ENCODE measurements at regions not wholly inside any gene's neighbourhood (a gene's known extent, or its start where the extent isn't known, plus 50 kb on each side); places are given as distances from the start of the nearest gene placed in this dataset.

- no peak for DNase-seq
These were observed 99.7 kb upstream of the NCKAP5 start for GRCh38 chr2:133667968-133668367.

DNA sequence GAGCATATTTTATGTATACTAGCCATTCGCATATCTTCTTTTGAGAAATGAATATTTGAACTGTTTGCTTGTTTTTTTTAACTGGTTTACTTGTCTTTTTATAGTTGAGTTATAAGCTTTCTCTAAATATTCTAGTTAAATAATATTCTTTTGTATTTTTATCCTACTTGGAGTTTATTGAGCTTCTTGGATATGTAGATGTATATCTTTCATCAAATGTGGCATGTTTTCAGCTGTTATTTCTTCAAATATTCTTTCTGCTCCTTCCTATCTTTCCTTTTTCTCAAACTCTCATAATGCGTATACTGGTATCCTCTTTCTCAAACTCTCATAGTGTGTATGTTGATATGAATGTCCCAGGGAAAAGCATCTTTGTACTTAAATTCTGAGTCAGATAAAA is 100.3 kb upstream of the NCKAP5 start:
- DNase-seq, result no peak

DNA sequence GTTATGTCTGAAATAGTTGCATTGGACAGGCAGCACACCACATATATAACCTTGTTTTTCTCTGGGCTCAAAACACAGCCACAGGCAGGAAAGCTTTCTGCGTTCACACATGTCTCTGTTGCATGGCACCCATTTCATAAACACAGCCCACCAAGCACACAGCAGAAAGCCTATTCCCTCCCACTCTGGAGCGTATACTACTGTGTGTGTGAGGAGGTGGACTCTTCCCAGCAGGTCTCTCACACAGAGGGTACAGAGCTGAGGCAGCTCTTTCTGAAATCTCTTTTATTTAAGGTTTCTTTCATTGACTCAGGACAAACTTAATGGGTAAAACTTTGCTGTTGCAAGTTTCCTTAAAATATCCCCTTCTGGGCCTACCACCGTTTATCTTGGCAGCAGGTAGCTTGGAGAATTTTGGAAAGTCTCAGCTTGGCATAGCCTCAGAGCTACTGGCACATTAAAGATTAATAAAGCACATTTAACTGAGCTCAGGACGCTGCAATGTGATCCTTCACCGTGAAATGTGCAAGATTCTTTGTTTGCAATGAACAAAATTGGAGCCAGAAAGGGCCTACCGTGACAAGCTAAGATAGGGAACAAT is 105.1 kb upstream of the NCKAP5 start:
- DNase-seq, result no peak

DNA sequence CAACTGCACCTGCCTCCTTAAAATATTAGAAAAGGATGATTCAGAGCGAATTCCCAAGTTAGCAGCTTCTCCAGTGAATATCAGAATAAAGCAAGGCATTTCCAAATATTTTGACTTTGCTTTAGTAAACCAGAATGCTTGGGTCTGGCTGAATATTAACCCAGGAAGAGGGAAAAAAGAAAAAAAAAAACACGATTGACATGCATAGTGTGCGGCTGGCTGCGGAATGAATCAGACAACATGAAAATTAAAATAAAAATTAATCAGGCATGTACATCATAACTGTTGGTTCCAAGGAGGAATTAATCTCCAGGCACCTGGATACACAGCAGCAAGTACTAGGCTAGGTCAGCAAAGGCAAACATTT is 105.8 kb upstream of the NCKAP5 start:
- DNase-seq, result no peak

DNA sequence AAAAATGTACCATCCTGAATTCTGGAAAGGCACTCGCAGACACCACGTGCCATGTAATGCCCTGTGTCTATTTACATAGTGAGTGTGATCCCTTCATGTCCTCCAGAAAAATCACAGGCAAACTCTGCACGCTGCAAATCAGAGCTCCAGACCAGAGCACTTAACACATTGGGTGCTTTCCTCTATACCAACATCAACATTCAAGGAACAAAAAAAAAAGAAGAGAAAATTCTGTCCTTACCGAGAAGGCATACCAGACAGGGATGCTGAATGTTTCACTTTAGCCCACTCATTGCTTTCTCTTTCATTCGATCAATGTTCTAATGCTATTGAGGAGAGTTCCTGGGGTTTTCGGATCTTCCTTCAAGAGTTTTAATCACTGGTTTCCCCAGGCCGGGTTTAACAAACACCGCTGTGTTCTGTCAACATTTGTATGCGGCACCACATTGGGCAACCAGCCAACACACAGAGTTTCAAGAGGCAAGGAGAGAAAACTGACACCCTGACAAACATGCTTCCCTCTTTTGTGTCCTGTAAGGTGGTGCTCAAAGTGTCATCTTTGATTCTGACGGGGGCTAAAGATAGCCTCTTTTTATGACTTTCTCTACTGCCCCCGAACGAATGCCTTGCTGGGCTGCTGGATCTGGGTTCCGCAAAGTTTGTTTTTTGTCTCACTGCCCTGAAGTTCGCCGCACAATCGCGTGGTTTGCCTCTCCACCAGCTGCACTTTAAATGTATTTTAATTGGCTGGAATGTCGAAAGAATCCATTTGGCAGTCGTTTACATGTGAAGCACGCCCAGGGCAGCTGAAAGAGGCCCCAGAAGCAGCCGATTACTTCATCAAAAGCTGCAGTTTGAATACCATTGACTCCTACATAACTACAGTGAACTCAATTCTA is 106.4 kb upstream of the NCKAP5 start:
- no peak for DNase-seq

DNA sequence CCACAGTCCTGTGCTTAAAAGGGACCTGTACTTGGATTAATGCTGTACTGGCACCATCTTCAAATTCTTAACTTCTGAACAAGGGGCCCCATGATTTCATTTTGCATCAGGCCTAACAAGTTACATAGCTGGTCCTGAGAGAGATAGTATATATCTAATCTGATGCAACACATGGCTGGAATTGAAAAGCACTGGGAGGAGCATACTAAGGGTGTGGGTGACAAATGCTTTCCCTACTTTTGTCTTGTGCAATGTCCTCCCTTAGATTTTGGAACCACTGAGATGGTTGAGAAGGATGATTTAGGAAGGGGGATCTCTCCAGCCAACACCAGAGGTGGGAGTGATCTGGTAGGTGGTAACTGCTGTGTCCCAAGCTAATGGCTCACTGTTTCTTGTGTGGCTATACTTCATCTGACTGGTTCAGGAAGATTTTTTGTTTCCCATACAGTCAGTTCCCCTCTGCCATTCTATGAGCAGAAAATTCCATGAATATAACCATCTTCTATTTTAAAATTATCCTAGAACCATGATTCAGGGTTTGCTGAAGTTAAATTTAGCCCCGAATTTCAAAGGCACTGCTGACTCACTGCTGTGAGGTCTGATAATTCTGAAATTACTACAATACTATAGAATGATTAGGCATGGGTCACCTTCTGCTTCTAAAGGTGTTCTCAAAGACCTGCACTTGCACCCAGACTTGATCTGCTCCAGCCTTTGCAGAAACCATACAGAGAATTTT is 108.3 kb upstream of the NCKAP5 start:
- DNase-seq, result no peak

DNA sequence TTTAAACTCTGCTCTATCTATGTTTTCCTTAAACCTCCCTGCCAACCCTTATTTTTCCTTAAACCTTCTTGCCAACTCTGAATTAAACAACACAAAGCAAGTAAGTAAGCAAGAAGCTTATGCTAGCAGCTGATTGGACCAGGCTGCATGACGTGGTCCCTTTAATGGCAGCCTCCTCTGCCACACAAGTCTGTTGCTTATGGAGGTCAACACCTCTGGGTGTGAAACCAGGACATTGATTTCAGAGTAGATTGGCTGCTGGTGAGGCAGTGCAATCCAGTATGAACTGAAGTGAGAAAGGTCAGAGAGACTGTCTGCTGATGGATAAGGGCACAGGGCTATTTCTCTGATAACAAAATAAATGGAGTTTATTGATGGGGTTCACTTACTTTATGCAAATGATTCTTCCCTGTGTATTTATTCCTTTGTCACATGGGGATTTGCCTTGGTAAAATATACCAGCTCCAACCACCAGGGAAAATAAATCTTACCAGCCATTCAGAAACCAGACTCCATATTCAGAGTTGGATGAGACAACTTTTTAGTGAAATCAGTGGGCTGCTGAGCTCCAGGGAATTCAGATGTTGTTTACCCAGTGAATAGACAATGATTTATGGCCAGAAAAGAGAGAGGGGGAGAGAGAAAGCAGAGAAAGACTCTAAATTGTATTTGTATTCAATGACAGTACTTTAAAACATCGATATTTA is 112.2 kb upstream of the NCKAP5 start:
- no peak for DNase-seq

DNA sequence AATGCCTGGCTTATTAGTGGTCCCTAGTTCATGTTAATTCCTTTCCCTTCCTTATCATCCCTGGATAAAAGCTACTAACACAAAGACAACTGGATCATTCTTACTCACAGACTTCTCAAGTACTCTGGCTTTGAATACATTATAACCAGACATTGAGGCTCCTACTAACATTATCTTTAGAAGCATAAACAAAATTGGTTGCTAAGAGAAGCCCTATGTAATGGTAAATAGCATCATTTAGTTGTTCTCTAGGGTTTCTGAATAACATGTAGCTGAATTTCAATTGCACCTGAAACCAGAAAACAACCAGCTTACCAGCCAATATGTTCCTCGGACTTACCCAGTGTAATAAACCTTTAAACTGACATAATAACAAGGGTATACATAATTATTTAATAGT is 114.1 kb upstream of the NCKAP5 start:
- no peak for DNase-seq

- no peak for DNase-seq
These were observed 114.6 kb upstream of the NCKAP5 start for GRCh38 chr2:133682906-133683305.

GRCh38 chr2:133685636-133686215 is 117.5 kb upstream of the NCKAP5 start:
- no peak for DNase-seq

DNA sequence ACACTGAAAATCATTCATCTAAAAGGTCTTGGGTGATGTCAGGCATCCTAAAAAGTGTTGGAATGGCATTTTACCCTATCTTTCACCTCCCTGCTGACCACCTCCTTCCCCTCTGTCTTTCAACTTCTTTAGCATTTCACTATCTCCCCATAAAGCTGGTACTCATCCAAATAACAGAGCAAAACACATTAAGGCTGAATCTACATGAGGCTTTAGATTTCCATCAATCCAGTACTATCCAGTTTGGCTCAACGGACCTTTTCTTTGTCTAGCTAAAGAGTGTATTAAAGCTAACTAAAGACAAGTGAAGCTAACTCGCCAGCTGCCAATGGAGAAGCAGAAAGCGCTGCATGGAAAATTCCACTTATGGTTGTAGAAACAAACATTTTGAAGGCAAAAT is 122.5 kb upstream of the NCKAP5 start:
- DNase-seq, result no peak

- no peak for DNase-seq
These were observed 123.1 kb upstream of the NCKAP5 start for GRCh38 chr2:133691336-133691735.

DNA sequence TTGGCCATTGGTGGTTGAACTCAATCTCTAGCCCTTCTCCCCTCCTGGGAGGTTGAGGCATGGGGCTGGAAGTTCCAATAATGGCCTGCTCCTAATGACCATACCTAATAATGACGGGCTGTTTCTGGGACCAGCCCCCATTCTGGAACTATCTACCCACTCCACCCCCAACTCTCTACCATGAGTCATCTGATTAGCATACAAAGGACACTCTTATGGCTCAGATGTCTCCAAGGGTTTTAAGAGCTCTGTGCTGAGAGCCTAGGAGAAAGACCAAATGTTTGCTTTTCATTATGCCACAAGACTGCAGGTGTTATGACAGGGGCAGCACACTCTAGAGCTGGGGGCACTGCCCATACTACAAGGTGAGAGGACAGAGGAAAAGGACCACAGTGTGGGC is 137.0 kb upstream of the NCKAP5 start:
- no peak for DNase-seq

- DNase-seq, result no peak
These were observed 142.3 kb upstream of the NCKAP5 start for GRCh38 chr2:133710613-133711012.

DNA sequence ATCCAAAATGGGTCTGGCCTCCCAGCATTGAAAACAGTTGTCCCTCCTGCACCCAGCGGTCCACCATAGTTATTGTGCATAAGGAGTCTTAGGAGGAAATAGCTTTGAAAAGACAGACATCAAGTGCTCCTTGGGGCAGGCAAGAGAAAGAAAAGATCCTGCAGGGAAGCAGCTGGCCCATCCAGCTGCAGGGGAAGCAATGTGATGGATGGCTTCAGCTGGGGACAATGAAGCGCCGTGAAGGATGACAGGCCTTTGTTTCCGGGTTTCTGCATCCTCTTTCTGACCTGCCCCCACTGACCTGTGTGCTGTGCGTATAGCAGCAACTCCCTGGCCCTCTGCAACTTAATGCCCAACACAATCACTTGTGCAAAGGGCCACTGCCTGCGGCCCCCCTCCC is 142.9 kb upstream of the NCKAP5 start:
- no peak for DNase-seq

- DNase-seq, result no peak
These were observed 143.5 kb upstream of the NCKAP5 start for GRCh38 chr2:133711806-133712205.

DNA sequence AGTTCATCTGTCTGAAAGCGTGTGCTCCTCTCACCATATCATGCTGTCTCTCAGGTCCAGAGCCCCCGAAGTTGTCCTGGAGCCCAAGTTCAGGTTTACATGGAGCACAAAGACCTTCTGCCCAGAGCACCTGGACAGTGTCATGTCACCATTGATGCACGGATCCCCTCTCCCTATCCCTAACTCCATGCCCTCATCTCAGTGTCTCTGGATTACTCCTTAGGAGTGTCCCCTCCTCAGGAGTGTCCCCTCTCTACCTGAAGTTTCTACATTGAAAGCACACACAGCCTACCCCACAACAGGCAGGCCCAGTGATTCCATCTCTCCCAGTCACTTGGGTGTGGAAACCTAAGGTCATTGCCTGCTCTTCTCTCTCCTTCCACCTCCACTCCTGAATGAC is 144.1 kb upstream of the NCKAP5 start:
- DNase-seq, result no peak

DNA sequence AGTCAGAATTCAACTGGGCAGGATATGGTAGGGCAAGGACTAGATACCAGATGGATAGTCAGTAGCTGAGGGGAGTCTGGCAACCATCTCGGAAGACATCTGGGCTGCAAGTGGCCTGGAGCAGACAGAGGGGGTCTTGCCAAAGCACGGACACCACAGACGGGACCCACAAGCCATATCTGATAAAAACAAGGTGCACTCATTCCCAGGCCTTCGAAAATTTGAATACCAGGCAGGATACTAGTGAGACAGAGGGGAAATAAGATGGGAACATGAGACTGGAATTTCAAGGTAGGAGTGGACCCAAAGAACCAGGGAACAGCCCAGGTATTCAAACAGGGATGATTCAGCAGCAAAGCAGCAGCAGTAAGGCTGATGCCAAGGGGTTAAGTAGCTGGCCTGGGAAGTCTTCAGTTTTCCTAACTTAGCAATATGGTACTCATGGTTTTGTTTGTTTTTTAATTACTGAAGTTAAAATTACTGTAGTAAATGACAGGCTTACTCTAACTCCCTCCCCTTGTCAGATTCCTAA is 144.9 kb upstream of the NCKAP5 start:
- DNase-seq, result no peak

DNA sequence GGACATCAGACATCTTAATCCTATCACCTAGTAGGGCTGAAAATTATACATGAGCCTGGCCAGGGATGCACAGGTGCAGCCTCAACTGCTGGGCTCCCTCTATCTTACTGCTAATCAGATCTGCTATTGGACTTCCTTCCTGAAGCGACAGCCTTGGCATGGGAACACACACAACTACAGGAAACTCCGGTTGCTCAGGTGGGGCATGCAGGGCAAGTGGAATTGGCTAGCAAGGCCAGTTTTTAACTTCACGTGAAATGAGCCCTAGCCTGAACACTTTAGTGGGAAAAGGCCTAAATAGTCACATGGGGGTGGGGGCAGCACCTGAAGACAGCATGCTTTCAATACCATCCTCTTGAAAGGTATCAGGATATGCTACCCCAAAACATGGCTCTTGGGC is 147.9 kb upstream of the NCKAP5 start:
- DNase-seq, result no peak

DNA sequence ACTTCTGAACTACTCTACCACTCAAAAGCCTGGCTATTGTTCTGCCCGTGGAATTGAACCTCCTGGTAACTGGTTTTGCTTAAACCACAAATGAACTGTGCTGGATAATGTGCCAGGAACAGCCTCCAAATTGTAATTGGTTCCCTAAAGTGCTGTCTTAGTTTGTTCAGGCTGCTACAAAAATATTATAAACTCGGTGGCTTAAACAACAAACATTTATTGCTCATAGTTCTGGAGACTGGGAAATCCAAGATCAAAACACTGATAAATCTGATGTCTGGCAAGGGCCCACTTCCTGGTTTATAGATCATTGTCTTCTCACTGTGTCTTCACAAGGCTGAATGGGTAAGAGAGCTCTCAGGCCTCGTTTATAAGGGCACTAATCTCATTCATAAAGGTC is 149.2 kb upstream of the NCKAP5 start:
- DNase-seq, result no peak

DNA sequence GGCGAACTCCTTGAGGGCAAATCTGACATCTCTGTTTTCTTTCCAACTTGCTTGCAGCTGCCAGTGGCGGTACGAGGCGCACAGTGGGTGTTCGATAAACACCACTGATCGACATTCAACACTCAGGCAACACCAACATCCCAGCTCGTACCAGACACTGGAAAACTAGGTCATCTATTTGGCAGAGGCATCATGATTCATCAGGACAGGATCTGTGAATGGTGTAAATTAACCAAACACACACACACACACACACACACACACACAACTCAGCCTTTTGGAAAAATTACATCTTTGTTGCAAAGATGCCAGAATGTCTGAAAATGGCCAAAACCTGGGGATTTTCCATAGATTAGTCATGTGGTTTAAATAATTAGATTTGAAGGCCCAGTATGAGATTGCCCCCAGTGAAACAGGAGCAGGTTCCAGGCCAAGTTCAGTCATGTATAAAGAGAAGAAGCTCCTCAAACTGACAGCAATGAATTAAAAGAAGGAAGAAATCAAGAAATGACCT is 150.5 kb upstream of the NCKAP5 start:
- DNase-seq, result no peak

DNA sequence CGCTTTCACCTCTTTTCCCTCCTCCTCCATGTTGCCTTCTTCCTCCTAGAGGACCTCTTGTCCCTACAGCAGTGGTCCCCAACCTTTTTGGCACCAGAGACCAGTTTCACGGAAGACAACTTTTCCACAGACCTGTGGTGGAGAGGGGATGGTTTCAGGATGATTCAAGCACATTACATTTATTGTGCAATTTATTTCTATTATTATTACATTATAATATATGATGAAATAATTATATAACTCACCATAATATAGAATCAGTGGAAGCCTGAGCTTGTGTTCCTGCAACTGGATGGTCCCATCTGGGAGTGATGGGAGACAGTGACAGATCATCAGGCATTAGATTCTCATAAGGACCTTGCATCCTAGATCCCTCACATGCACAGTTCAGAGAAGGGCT is 152.2 kb upstream of the NCKAP5 start:
- DNase-seq, result no peak

DNA sequence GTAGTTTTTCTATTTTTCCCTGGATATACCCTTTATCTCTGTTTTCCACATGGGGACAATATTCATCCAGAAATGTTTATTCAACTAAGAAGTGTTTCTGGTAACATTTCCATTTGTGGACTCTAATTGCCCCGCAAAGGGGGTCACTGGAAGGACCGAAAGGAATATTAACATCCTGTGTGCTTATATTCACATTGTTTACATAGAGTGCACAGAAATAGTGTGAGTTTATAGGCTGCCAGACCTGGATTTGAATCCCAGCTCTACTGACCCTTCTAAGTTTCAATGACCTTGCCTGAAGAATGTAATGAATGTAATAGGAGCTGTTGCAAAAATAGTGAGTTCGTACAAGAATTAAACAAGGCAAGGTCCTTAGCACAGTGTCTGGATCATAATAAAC is 152.9 kb upstream of the NCKAP5 start:
- no peak for DNase-seq
